Endothelial cell of umbilical vein (primary cell): ENCODE measurements at regions not wholly inside any gene's neighbourhood (a gene's known extent, or its start where the extent isn't known, plus 50 kb on each side); places are given as distances from the start of the nearest gene placed in this dataset.

Source experiments
- BruUV-seq: library from RNA; stranded (reverse); fragments of 400-500 nt; replicated peaks from 2 replicates; lab custom pipeline; 2021; lab: Mats Ljungman, UMichigan
- CTCF ChIA-PET: fragments of 300-600, 350-600 bp; sonication (Branson Sonifier 250); formaldehyde crosslinking; loops from one replicate; lab custom pipeline; 2021; ENCODE audit warnings: antibody characterized with exemption, inconsistent platforms; lab: Charles Lee
- POLR2A ChIA-PET: fragments of 300-600, 350-600 bp; sonication (Branson Sonifier 250); formaldehyde crosslinking; loops from one replicate; lab custom pipeline; 2021; ENCODE audit warnings: antibody characterized with exemption, inconsistent platforms; lab: Charles Lee
- DNase-seq: peaks from one replicate; pipeline ENCODE4 v3.0.0-alpha.2; 2011; ENCODE audit warnings: low read depth, low spot score
- FAIRE-seq: peaks from 2 replicates; lab custom pipeline; 2011; peaks lifted over from hg19 to GRCh38; lab: Jason Lieb, UNC
- H2AFZ ChIP-seq: 2 replicates; pipeline ENCODE4 v1.6.0; 2012; ENCODE audit warnings: low read depth, low read length, control low read depth, inconsistent platforms
- H3K27ac ChIP-seq: 2 replicates; pipeline ENCODE4 v1.5.1; 2011; ENCODE audit warnings: low read depth, mild to moderate bottlenecking, control low read depth, low read length, moderate library complexity; ENCODE audit not compliant: insufficient read depth
- H3K27me3 ChIP-seq, 2 experiments: 2 replicates each; pipeline versions ENCODE4 v1.6.0 to v1.6.1; 2011; ENCODE audit warnings: low read length in 2 of 2, mixed read lengths in 1 of 2; ENCODE audit not compliant: control insufficient read depth in 2 of 2, insufficient read depth in 2 of 2
- H3K36me3 ChIP-seq, 2 experiments: 2 replicates in 1 of 2; 3 replicates in 1 of 2; pipeline ENCODE4 v1.5.1; 2011; ENCODE audit warnings: low read length in 2 of 2, mild to moderate bottlenecking in 1 of 2, moderate library complexity in 1 of 2; ENCODE audit not compliant: control insufficient read depth in 2 of 2, insufficient read depth in 2 of 2; ENCODE audit errors: extremely low read depth in 1 of 2
- H3K4me1 ChIP-seq: 3 replicates; pipeline ENCODE4 v1.5.1; 2011; ENCODE audit warnings: mild to moderate bottlenecking, low read length; ENCODE audit not compliant: control insufficient read depth, insufficient read depth; ENCODE audit errors: extremely low read depth
- H3K4me2 ChIP-seq: 2 replicates; pipeline ENCODE4 v1.6.1; 2011; ENCODE audit warnings: low read length, control low read depth, mixed read lengths; ENCODE audit not compliant: insufficient read depth
- H3K4me3 ChIP-seq, 3 experiments: fragments of 200-600 bp in 1 of 3; sonication (generic), shearing (Covaris generic) in 1 of 3; replicated peaks in 1 of 3; 2 replicates each; pipeline ENCODE4 v1.5.1; 2011 to 2016; ENCODE audit warnings: control low read depth in 3 of 3, low read length in 3 of 3, mild to moderate bottlenecking in 2 of 3, inconsistent platforms in 1 of 3, low read depth in 1 of 3, moderate library complexity in 1 of 3; ENCODE audit not compliant: insufficient read depth in 1 of 3
- H3K79me2 ChIP-seq: 2 replicates; pipeline ENCODE4 v1.6.0; 2012; ENCODE audit warnings: low read length, inconsistent platforms; ENCODE audit not compliant: control insufficient read depth, insufficient read depth
- H3K9ac ChIP-seq: replicated peaks from 2 replicates; pipeline ENCODE3; 2011; ENCODE audit warnings: low read length, control low read depth; ENCODE audit not compliant: insufficient read depth; ENCODE audit errors: extremely low read depth
- H3K9me1 ChIP-seq: replicated peaks from 3 replicates; pipeline ENCODE4 v1.6.0; 2011; ENCODE audit warnings: mild to moderate bottlenecking, low read length; ENCODE audit not compliant: control insufficient read depth, insufficient read depth; ENCODE audit errors: extremely low read depth
- H3K9me3 ChIP-seq: replicated peaks from 2 replicates; pipeline ENCODE4 v1.5.1; 2012; ENCODE audit warnings: low read length, inconsistent platforms; ENCODE audit not compliant: control insufficient read depth, insufficient read depth
- H4K20me1 ChIP-seq: replicated peaks from 2 replicates; pipeline ENCODE3; 2011; ENCODE audit warnings: mild to moderate bottlenecking, low read length; ENCODE audit not compliant: control insufficient read depth, insufficient read depth; ENCODE audit errors: extremely low read depth
- EZH2 ChIP-seq: IDR thresholded peaks from 2 replicates; pipeline ENCODE4 v1.6.1; 2012; ENCODE audit warnings: borderline replicate concordance, low read depth, mild to moderate bottlenecking, moderate library complexity, low read length, inconsistent platforms; ENCODE audit not compliant: severe bottlenecking
- FOS ChIP-seq: IDR thresholded peaks from 2 replicates; pipeline ENCODE4 v1.6.1; 2011; ENCODE audit warnings: mild to moderate bottlenecking, low read length, moderate library complexity, borderline replicate concordance; ENCODE audit not compliant: insufficient read depth
- GATA2 ChIP-seq: IDR thresholded peaks from 2 replicates; pipeline ENCODE4 v1.7.0; 2011; ENCODE audit warnings: low read depth, mild to moderate bottlenecking, moderate library complexity, mixed read lengths, low read length; ENCODE audit not compliant: insufficient read length, insufficient read depth
- JUN ChIP-seq: IDR thresholded peaks from 2 replicates; pipeline ENCODE4 v1.6.1; 2011; ENCODE audit warnings: borderline replicate concordance, low read depth; ENCODE audit not compliant: insufficient read length, insufficient read depth
- MYC ChIP-seq: IDR thresholded peaks from one replicate; pipeline ENCODE4 v1.6.1; 2011; ENCODE audit warnings: mild to moderate bottlenecking, low read depth, low read length
- POLR2A ChIP-seq: IDR thresholded peaks from 2 replicates; pipeline ENCODE4 v1.6.1; 2012; ENCODE audit warnings: low read depth, mild to moderate bottlenecking, control low read depth, low read length
- POLR2AphosphoS5 ChIP-seq: IDR thresholded peaks from 2 replicates; pipeline ENCODE4 v1.6.1; 2012; ENCODE audit warnings: low read depth, mild to moderate bottlenecking, control low read depth, low read length, moderate library complexity; ENCODE audit not compliant: insufficient read depth
- dilution Hi-C: fragments of 300-500 bp; cut with MboI; formaldehyde crosslinking; loops from one replicate; pipeline ENCODE4 v1.15.0; 2019; ENCODE audit warnings: low sequenced_read_pairs; ENCODE audit not compliant: extremely low pct_ligation_motif_present
- intact Hi-C: fragments of 100-400 bp; cut with micrococcal nuclease; formaldehyde crosslinking; loops from one replicate; pipeline ENCODE4 v1.10.0; 2022
- TF ChIP-seq, protein P1 (sequence below): IDR thresholded peaks from 2 replicates; pipeline ENCODE4 v1.6.1; 2011; ENCODE audit not compliant: insufficient read depth, insufficient read length
- TF ChIP-seq, protein P2 (sequence below), 2 donors: IDR thresholded peaks; 1 replicate in 1 of 2; 2 replicates in 1 of 2; pipeline ENCODE4 v1.5.1; 2011; ENCODE audit warnings: low read length in 2 of 2, mild to moderate bottlenecking in 2 of 2, moderate library complexity in 2 of 2, control low read depth in 1 of 2, inconsistent platforms in 1 of 2, low read depth in 1 of 2; ENCODE audit not compliant: insufficient read depth in 1 of 2; ENCODE audit errors: extremely low read depth in 1 of 2

DNA sequence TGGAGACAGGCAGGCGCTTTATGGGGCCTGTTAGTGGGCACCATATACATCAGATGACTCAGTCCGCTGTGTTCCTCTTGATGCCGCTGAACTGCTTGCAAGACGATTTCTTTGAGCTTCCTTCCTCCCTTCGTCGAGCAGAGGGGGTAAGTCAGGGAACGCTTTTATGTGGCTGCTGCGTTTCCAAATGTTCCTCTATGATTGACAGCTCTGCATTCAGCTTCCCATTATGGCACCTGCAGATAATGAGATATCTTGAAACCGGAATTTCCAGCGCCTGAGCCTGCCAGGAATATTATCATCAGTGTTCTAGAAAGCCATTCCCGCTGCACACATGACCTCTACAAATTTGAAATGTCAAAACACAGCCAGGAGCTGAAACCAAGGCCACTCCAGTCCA, 257.0 kb downstream of the TSHZ3 start:
- DNase-seq = no peak
- no peak overlapping the region for H3K4me3 ChIP-seq
- no peak for FAIRE-seq
- dilution Hi-C loops = no loop called here
- no peak overlapping the region for H3K4me2 ChIP-seq
- no peaks in the 10 kb centered on the region for H3K79me2 ChIP-seq
- no peaks in the 10 kb centered on the region for H3K9me1 ChIP-seq
- ChIA-PET CTCF (no interaction called here), POLR2A (no interaction called here)
- intact Hi-C loops = no loop called here
- H3K4me1 ChIP-seq = no peaks in the 10 kb centered on the region
- no peaks in the 10 kb centered on the region for H4K20me1 ChIP-seq
- H3K9ac ChIP-seq = no peak overlapping the region
- BruUV-seq = no TSS peak
- H2AFZ ChIP-seq = no peak overlapping the region
- no peak for TF ChIP-seq GATA2
- TF ChIP-seq FOS = no peak
- no peak for TF ChIP-seq POLR2A
- TF ChIP-seq, protein P1, sequence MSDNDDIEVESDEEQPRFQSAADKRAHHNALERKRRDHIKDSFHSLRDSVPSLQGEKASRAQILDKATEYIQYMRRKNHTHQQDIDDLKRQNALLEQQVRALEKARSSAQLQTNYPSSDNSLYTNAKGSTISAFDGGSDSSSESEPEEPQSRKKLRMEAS = no peak
- no peak for TF ChIP-seq EZH2
- TF ChIP-seq JUN = no peak
- TF ChIP-seq, protein P2, sequence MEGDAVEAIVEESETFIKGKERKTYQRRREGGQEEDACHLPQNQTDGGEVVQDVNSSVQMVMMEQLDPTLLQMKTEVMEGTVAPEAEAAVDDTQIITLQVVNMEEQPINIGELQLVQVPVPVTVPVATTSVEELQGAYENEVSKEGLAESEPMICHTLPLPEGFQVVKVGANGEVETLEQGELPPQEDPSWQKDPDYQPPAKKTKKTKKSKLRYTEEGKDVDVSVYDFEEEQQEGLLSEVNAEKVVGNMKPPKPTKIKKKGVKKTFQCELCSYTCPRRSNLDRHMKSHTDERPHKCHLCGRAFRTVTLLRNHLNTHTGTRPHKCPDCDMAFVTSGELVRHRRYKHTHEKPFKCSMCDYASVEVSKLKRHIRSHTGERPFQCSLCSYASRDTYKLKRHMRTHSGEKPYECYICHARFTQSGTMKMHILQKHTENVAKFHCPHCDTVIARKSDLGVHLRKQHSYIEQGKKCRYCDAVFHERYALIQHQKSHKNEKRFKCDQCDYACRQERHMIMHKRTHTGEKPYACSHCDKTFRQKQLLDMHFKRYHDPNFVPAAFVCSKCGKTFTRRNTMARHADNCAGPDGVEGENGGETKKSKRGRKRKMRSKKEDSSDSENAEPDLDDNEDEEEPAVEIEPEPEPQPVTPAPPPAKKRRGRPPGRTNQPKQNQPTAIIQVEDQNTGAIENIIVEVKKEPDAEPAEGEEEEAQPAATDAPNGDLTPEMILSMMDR (IDR thresholded peaks at IDR 0.05; ENCODE audit: extremely low read depth in 1 of 2, insufficient read depth in 1 of 2, low read depth in 1 of 2, low read length in 2 of 2) = no peak
- no peak for TF ChIP-seq POLR2AphosphoS5
- TF ChIP-seq MYC = no peak
- H3K27me3 ChIP-seq = no peaks in the 10 kb centered on the region
- no peaks in the 10 kb centered on the region for H3K36me3 ChIP-seq
- no peak overlapping the region for H3K27ac ChIP-seq
- H3K9me3 ChIP-seq = no peaks in the 10 kb centered on the region
